Esophagus muscularis mucosa (tissue), 4 donors: ENCODE measurements at regions not wholly inside any gene's neighbourhood (a gene's known extent, or its start where the extent isn't known, plus 50 kb on each side); places are given as distances from the start of the nearest gene placed in this dataset.

Source experiments
- EP300 ChIP-seq: sonication (generic); formaldehyde crosslinking; IDR thresholded peaks from one replicate; pipeline ENCODE4 v1.6.1; 2017; ENCODE audit warnings: antibody characterized with exemption
- POLR2A ChIP-seq: fragments of 450-650 bp; IDR thresholded peaks from one replicate; pipeline ENCODE4 v1.6.1; 2017; ENCODE audit warnings: antibody characterized with exemption, moderate library complexity, mild to moderate bottlenecking, low read depth
- POLR2AphosphoS5 ChIP-seq, 2 donors: sonication (generic); formaldehyde crosslinking; IDR thresholded peaks; one replicate each; pipeline ENCODE4 v1.6.1; 2017; ENCODE audit warnings: antibody characterized with exemption in 2 of 2
- TF ChIP-seq, protein P1 (sequence below), 3 experiments: fragments of 200-600 bp in 2 of 3; fragments of 450-650 bp in 1 of 3; sonication (generic) in 2 of 3; IDR thresholded peaks; one replicate each; pipeline ENCODE4 v1.5.1; 2017 to 2019; ENCODE audit warnings: antibody characterized with exemption in 3 of 3, mild to moderate bottlenecking in 2 of 3, moderate library complexity in 1 of 3

DNA sequence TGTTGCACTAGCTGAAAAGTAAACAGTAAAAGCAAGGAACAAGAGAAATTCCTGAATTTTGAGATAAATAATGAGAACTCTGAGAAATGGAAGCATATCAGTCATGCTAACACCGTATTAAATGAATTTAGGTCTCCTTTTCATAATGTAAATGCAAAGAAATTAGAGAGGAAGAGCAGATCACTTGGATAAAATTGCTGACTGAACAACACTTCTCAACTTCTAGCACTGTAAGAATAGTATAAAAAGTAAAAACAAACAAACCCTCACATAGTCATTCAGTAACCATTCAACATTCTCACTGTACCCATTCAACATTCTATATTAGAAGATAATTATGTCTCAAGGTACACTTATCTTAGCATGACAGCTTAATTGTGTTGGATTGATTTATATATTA is 217.3 kb upstream of the LRFN5 start:
- TF ChIP-seq, protein P1, sequence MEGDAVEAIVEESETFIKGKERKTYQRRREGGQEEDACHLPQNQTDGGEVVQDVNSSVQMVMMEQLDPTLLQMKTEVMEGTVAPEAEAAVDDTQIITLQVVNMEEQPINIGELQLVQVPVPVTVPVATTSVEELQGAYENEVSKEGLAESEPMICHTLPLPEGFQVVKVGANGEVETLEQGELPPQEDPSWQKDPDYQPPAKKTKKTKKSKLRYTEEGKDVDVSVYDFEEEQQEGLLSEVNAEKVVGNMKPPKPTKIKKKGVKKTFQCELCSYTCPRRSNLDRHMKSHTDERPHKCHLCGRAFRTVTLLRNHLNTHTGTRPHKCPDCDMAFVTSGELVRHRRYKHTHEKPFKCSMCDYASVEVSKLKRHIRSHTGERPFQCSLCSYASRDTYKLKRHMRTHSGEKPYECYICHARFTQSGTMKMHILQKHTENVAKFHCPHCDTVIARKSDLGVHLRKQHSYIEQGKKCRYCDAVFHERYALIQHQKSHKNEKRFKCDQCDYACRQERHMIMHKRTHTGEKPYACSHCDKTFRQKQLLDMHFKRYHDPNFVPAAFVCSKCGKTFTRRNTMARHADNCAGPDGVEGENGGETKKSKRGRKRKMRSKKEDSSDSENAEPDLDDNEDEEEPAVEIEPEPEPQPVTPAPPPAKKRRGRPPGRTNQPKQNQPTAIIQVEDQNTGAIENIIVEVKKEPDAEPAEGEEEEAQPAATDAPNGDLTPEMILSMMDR (IDR thresholded peaks at IDR 0.05) = no peak
- TF ChIP-seq POLR2A (no peak), POLR2AphosphoS5 (IDR thresholded peaks at IDR 0.05) (no peak), EP300 (no peak)
